Right lobe of liver (tissue), 6 donors: ENCODE measurements at regions not wholly inside any gene's neighbourhood (a gene's known extent, or its start where the extent isn't known, plus 50 kb on each side); places are given as distances from the start of the nearest gene placed in this dataset.

Experiments
- ATAC-seq, 4 donors: fragments of 200-7000 bp; cut with Tn5 transposase; one replicate each; pipeline ENCODE4 v1.9.1; 2020; ENCODE audit warnings: mild to moderate bottlenecking in 4 of 4, moderate library complexity in 4 of 4
- DNase-seq, 3 donors: peaks; one replicate each; pipeline ENCODE4 v3.0.0-alpha.2; 2020
- H3K27ac ChIP-seq, 3 donors: fragments of 200-600 bp; one replicate each; pipeline ENCODE4 v1.8.0; 2022
- H3K27me3 ChIP-seq, 2 donors: fragments of 200-600 bp; one replicate each; pipeline ENCODE4 v1.8.0; 2022
- H3K36me3 ChIP-seq, 4 donors: fragments of 200-600 bp; sonication (generic) in 1 of 4; one replicate each; pipeline versions ENCODE4 v1.5.1 to v1.8.0; 2017 to 2022; ENCODE audit warnings: control low read depth in 1 of 4
- H3K4me1 ChIP-seq, 4 donors: fragments of 200-600 bp; sonication (generic) in 1 of 4; one replicate each; pipeline versions ENCODE4 v1.5.1 to v1.8.0; 2017 to 2022; ENCODE audit warnings: control low read depth in 1 of 4
- H3K4me3 ChIP-seq, 3 donors: fragments of 200-600 bp; one replicate each; pipeline ENCODE4 v1.8.0; 2022
- H3K9me3 ChIP-seq, 4 donors: fragments of 200-600 bp; sonication (generic) in 1 of 4; one replicate each; pipeline versions ENCODE4 v1.5.1 to v1.8.0; 2017 to 2022; ENCODE audit warnings: control low read depth in 1 of 4
- CTCF ChIP-seq, 4 donors: fragments of 200-600 bp in 3 of 4; fragments of 450-650 bp in 1 of 4; IDR thresholded peaks; one replicate each; pipeline versions ENCODE4 v1.5.1 to v1.8.0; 2016 to 2022; ENCODE audit warnings: antibody characterized with exemption in 4 of 4, mild to moderate bottlenecking in 2 of 4
- POLR2A ChIP-seq: fragments of 450-650 bp; IDR thresholded peaks from one replicate; pipeline ENCODE4 v1.6.1; 2017; ENCODE audit warnings: antibody characterized with exemption, mild to moderate bottlenecking
- WGBS: methylation state at CpG from one replicate; pipeline ENCODE4 v1.1.6; 2018; ENCODE audit warnings: low coverage, low lambda C conversion rate; ENCODE audit not compliant: insufficient coverage; ENCODE audit errors: missing lambda C conversion rate; 5-methylcytosine and 5-hydroxymethylcytosine counted together
- intact Hi-C, 2 donors: fragments of 100-400 bp; cut with DNase I; formaldehyde crosslinking; loops; one replicate each; pipeline versions ENCODE4 v1.11.2 to v1.14.1; 2022
- donor health status: DM: no; HTN: yes; CAD: no.
- donor health status: DM: no; HTN: no; CAD: no.
- donor health status: DM: no; HTN: no; CAD: no.
- donor health status: DM: no; HTN: yes; CAD: no.
- donor health status: DM: no; HTN: yes; CAD: no.

DNA sequence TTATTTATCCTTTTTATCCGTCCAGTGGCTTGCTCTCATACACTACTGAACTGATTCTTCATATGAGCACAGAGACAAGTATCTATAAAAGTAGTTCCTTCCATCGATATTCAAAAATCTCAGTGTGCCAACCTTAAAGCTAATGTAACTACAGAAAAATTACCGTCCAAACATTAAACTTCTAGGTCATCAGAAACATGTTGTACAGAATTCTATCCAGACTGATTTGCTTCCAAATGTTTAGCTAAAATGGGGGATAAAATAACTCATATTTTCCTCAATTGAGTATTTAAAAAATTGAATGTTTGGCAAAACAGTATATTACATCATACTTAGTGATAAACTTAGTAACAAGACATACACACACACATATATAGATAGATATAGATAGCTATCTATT is 584.7 kb upstream of the SEMA3D start:
- H3K4me3 ChIP-seq = no peak overlapping the region
- H3K4me1 ChIP-seq = no peaks in the 10 kb centered on the region
- ATAC-seq (no peak), DNase-seq (no peak)
- no peaks in the 10 kb centered on the region for H3K27me3 ChIP-seq
- no peaks in the 10 kb centered on the region for H3K36me3 ChIP-seq
- H3K9me3 ChIP-seq = no peaks in the 10 kb centered on the region
- WGBS = 54% methylated on average over 3 of the region's 3 CpGs
- H3K27ac ChIP-seq = no peak overlapping the region
- intact Hi-C loops = no loop called here
- TF ChIP-seq POLR2A (no peak), CTCF (IDR thresholded peaks at IDR 0.05) (no peak)

GRCh38 chr7:85770332-85770731 is 583.5 kb upstream of the SEMA3D start:
- Histone ChIP-seq H3K36me3 (no peaks in the 10 kb centered on the region), H3K4me3 (no peak overlapping the region), H3K9me3 (no peaks in the 10 kb centered on the region), H3K4me1 (no peaks in the 10 kb centered on the region), H3K27ac (no peak overlapping the region), H3K27me3 (no peaks in the 10 kb centered on the region)
- TF ChIP-seq CTCF (IDR thresholded peaks at IDR 0.05) (no peak), POLR2A (no peak)
- ATAC-seq = no peak
- 83% methylated on average over 3 of the region's 3 CpGs for WGBS
- no peak for DNase-seq
- intact Hi-C loops = no loop called here

GRCh38 chr7:85765698-85766298 is 578.9 kb upstream of the SEMA3D start:
- no peak overlapping the region for H3K27ac ChIP-seq

GRCh38 chr7:85764034-85764433 is 577.2 kb upstream of the SEMA3D start:
- ATAC-seq = no peak
- no peaks in the 10 kb centered on the region for H3K4me1 ChIP-seq

More at GRCh38 chr7:85765698-85766298, 578.9 kb upstream of the SEMA3D start:
- no peaks in the 10 kb centered on the region for H3K36me3 ChIP-seq
- WGBS = 41% methylated on average over 11 of the region's 11 CpGs
- ATAC-seq (peak in 1 of 4 donors; percentile 34), DNase-seq (no peak)
- TF ChIP-seq POLR2A (no peak), CTCF (IDR thresholded peaks at IDR 0.05) (no peak)
- no peak overlapping the region for H3K4me3 ChIP-seq
- H3K4me1 ChIP-seq = no peaks in the 10 kb centered on the region
- no peaks in the 10 kb centered on the region for H3K9me3 ChIP-seq
- intact Hi-C loops = no loop called here
- H3K27me3 ChIP-seq = no peaks in the 10 kb centered on the region

More at GRCh38 chr7:85764034-85764433, 577.2 kb upstream of the SEMA3D start:
- Histone ChIP-seq H3K9me3 (no peaks in the 10 kb centered on the region), H3K36me3 (no peaks in the 10 kb centered on the region), H3K27ac (no peak overlapping the region), H3K4me3 (no peak overlapping the region), H3K27me3 (no peaks in the 10 kb centered on the region)
- intact Hi-C loops = no loop called here
- 19% methylated on average over 2 of the region's 2 CpGs for WGBS
- TF ChIP-seq POLR2A = no peak
- no peak for TF ChIP-seq CTCF (IDR thresholded peaks at IDR 0.05)
- no peak for DNase-seq
